NK-92 (cell line): ENCODE measurements at regions not wholly inside any gene's neighbourhood (a gene's known extent, or its start where the extent isn't known, plus 50 kb on each side); places are given as distances from the start of the nearest gene placed in this dataset.

Experiments
- DNase-seq: peaks from one replicate; lab custom pipeline; 2025; ENCODE audit not compliant: unreplicated experiment; lab: John Stamatoyannopoulos, UW

DNA sequence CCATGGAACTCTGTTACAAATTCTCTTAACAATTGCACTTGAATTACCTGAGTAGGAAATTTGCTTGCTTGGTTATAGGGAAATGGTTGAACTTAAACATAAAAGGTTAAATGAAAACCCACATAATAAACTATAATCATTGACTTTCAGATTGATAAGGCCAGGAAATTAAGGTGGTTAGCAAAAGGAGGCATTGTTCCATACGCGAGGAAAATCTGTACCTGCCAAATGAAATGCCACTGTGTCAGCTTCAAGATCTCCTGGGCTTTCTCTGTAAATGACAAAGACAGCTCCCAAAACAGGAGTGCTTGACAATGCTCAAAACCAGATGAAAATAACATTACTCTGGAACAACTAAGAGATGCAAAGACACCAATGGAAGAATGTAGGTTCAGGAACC is 125.5 kb upstream of the KLF3 start:
- DNase-seq, result no peak

DNA sequence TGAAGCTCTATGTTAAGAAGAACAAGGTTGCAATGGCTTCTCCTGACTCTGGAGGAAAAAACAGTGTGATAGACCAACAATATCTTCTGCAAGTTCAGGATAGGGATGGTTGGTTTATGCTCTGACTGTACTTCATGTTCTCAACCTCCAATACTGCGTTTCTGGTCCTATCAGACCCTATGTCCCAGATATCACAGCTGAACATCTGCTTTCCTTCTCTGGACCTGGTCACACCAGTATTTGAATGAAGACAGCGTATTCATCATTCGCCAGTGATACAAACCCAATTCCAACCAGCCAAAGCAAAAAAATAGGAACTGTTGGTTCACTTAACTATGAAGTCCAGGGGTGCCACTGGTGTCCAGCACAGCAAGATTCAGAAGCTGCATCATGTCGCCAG is 124.5 kb upstream of the KLF3 start:
- DNase-seq, result no peak

DNA sequence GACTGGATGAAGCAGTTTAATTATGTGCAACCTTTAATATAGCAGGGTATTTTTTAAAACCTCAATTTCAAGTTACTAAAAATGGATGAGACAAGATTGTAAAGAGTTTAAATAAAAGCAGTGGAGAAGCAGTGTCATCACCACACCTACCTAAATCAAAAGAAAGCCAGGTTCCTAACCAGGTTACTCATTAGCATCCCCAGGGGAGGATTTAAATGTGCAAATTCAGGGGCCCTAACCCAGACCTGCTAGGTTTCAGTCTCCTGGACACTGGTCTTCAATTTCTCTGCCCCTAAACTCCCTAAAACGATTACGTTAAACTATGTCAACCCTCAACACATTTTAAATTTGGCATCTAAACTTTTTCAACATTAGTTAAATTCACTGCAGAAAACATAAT is 116.9 kb upstream of the KLF3 start:
- no peak for DNase-seq

DNA sequence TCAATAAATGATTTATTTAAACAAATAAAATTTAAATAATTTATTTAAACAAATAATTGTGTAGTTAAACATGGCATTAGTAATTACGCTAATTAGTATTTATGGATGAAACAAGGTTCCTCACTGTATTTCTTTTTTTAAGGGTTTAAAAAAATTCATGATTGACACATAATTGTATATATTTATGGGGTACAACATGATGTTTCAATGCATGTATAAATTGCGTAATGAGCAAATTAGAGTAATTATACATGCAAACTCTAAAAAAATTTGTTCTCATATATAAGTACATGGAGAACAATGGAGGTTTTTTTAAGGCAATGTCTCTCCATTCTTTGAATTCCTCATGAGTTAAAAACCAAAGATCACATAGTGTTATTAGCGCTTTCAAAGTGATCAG is 115.7 kb upstream of the KLF3 start:
- DNase-seq, result no peak

DNA sequence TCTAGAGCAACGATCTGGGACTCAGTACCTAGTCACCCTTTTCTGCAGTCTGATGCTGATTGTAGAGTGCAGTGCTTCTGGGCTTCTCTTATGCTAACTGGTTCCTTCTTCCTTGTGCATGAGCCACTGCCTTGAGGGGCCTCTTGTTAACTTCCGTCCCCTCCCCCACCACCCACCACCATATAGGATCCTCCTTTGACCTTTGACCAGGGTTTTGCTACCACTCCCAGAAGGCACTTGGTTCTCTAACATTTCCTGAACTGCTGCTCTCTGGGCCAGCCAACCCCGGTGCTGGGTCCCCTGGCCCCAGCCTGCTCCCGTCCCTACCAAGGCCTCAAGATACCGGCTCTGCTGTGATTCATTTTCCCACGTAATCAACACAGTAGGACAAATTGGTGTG is 104.6 kb upstream of the KLF3 start:
- no peak for DNase-seq

DNA sequence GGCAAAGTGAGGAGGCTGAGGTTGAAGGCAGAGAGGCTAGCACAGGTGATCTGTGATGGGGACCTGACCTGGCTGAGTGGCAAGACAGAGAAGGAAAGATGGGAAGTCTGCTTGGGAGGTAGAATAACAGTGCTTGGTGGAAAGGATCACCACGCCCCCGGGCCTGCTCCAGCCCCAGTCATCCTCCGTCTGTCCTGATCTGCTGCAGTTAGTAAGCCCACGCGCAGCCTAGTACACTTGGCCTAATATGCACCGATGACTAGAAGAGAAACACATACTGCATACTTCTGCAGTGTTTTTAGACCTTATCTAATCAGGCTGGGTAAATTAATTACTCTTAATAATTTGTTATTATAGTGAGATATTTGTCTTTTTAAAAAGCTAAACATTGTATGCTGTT is 103.7 kb upstream of the KLF3 start:
- no peak for DNase-seq

DNA sequence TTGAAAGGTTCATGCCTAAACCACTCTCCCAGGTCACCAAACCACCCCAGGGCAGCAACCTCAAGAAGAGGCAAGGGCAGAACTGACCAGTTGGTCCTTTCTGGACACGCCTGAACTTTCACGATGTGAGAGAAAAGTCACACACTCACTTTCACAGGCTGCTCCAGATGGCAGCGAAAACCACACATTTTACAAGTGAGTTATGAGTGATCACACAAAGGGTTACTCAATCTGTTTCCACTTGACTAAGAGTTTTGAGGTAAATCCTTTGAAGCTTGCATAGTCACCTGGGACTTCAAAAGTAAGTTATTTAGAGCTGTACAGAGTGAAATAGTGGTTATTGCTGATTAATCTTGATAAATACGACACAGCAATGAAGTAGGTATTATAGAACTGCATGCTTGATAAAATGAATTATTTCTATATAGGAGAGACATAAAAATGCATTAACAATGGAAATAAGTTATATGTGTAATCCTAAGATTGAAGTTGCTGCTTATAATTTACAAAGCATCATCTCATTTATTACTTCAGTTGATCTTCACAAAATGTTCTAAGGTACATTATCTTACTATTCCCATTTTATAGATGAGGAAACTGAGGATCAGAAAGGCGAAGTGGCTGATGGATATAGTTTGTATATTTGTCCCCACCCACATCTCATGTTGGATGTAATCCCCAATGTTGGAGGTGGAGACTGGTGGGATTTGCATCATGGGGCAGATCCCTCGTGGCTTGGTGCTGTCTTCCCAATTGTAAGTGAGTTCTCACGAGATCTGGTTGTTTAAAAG is 103.0 kb upstream of the KLF3 start:
- DNase-seq, result no peak

DNA sequence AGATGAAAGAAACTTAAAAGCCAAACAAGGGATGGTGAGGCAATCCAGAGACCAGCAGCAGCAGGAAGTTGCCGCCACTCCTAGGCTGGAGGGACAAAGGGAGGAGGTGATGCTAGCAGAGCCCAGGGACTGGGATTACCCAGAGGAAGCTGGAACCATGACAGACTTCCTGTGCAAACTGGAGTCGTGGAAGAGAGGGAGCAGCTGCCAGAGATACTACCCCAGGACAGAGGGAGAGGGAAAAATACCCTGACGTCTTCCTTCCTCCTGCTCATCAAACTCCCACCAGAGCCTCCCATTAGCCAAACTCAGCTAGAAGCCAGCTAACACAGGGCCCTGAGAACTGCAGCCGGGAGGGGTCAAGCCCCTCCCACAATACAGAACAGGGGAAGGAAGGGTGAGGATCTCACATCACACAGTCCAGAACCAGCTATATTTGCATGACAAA is 101.2 kb upstream of the KLF3 start:
- no peak for DNase-seq

DNA sequence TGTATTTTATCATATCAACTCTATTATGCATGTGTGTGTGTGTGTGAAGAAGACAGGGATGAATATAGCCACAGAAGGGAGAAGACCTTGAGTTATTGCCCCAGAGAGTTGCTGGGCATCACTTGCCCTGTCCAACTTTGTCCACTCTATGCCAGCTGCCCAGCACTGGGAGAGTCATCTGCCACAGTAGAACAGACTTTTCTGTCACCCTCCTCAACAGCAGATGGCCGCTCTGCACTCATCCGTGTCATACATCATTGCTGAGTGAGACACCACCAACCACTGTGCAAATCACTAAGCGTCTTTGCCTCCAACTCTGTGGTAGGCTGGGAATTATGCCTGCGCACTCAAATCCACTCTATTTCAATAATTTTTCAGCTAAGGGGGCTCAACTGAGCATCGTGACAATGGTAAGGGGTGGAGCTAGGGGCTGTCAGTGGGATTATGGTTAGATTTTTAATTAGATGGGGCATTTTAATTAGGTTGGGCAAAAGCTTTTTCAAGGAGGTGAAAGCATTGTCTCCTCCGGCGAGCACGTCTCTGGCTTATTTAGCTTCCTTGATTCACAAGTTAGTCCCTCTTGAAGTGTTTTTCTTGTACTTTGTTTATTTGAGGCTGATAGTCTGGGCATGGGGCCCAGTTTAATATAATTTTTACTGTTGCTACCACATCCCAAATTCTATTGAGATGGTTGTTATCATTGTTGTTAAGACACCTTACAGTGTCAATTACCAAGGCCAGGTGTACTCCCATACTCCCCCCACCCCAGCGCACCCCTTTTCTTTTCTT is 100.1 kb upstream of the KLF3 start:
- no peak for DNase-seq

DNA sequence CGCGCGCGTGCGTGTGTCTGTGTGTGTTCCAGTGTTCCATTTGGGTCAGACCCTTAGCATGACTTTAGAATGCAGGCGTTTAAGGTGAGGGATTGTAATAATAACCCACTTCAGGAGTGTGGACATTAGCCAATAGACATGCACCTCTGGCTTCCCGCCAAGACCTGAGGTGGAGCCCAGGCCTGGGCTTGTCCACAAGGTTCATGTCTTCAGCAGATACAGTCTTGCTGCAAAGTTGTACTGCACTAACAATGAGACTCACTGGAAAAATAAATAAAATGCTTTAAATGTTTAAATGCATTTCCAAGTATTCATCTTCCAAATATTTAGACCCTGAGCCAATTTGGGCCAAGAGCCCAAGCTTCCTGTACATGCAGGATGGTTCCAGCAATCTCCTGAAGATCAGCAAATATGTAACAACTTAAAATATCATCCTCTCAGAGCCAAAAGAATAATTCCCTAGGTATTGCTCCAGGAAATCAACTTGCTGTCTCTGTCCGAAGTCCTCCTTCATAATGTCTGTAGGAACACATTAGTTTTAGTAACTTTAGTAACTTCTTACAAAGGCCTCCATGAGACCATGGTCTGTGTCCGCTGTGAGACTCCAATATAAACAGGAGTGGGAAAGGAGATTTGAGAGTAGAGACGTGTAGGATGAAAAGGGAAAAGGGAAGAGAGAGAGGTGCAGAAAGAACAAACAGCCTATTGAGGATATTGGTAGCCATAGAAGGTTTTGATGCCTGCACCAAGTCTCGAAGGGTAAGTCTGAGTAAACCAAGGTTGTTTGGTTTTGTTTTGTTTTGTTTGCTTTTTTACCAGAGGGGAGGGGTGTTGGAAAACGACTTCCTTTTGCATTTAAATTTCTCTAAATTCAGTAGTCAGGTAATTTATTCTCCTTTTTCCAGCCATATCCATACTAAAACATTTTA is 98.5 kb upstream of the KLF3 start:
- no peak for DNase-seq

DNA sequence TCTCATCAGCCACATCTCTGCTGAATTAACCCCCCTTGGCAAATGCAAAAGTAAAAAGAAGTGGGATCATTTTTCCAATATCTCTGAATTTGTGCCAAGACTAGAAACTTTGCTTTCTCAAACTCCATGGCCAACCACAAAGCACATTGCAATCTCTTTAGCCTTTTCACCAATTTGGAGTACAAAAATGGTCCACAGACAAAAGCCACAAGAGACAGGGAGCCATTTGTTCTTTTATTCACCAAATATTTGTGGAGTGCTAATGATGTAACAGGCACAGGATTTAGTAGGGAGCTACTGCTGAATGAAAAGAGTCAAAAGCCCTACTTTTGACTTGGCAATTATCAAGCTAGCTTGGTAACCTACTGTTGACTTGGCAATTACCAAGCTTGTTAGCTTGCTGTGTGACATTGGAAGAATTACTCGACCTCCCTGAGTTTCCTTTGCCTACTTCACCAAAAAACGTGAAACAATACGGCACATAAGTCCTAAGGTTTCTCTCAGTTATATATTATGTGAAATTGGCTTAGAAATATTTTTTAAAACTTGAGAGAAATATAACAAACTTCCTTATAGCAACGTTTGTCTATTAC is 97.1 kb upstream of the KLF3 start:
- no peak for DNase-seq

DNA sequence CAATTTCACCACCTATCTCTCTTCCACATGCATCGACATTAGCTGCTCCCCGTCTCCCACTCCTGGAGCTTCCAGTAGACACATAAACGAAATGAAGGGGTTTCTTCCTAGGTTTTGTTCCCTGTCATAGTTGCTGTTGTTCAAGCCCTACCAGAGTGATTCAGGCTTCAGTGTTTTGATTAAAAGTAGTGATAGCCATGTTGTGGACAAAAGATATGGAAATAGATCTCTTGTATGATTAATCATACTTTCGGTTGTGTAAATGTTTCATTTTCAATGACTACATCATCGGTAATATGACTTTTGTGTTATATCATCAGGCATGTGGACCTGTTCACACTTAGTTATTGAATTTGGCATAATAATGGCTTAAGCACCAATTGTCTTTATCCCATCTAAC is 96.5 kb upstream of the KLF3 start:
- DNase-seq, result no peak

DNA sequence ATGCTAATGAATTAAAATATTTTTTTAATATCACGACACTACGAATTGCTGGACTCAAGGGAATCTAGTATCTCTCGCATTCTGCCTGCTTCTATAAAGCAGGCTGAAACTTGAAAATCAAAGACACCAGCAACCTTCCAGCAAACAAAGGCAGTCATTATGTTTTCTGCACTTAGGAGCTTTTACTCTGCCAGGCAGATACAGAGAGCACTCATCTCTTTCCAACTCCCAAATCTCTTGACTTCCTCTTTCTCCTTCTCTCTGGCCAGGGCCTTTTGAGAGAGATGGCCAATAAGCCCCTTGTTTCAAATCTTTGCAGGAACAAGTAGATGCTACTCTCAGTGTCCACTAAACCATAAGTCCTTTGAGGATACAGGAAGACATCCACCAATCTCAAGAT is 95.2 kb upstream of the KLF3 start:
- DNase-seq, result no peak

DNA sequence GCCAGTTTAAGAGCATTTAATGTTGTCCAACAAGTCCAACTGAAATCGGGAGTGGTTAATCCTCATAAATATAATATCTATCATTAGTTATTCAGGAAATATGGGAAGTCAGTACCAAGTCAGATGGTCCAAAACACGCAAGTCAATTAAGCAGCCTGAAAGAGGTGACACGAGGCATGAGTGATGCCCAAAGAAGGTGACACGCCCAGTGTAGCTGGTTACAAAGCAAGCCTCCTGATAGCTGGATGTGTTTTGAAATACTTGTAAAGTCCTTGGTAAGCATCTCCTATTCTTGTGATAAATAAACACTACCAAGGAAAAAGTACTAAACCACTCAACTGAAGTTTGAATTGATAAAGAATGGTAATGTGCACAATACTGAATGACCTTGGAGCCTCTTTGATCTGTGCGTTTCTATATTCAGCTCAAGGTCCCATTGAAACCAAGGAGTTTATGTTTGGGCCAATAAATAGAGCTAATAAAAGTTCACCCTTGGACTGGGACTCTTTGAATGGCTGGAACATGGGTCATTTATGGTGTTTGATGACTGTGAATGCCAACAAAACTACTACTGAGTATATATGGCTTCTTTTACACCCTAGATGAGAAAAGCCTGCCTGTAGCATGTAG is 93.2 kb upstream of the KLF3 start:
- DNase-seq, result no peak

DNA sequence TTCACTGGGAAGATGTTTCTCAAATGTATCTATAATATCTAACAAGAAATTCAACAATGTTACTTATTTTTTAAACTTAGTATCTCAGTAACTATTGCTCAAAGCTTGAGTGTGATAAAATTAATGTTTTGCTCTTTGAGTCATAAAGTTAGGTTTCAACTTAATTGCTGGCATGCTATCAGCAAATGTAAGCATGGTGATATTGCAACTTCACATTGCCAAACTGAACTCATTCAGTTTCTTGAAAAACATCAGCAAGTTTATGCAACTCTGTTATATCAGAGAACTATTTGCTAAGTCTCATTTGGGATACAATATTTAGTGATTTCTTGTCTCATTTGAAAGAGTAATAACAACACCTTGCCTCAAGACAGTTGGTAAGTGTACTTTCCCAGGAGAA is 91.2 kb upstream of the KLF3 start:
- no peak for DNase-seq

DNA sequence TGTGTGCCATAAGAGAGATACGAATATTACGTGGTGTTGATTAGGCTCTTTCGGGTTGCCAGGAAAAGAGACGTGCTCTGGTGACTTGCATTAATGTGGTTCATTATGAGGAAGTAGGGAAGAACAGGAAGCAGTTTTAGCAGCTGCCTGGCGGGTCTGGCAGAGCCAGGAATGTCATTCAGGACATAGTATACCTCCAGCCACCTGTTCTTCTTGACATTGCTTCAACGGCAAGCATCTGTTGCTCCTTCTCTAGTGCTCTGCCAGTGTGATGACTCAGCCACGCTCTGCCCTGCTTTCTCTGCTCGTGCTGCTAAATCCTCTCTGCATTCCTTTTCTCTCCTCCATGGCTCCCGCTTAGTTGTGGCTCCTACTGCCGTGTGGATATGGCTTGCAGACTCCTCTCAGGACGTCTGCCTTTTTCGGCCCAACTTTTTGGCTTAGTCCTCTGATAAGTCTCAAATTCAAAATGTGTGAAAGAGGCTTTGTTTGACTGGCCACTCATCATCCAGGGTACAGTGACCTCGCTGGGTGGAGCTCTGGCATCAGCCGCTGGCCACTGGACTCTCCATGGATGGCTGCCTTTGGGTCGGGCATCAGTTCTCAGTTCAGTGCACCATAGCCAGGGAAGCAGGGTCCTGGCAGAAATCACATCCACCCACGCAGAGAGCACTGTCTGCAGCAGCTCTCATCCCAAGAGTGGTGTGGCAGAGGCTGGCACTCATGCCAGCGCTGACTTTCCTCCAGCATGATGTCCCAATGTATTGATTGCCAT is 89.3 kb upstream of the KLF3 start:
- no peak for DNase-seq

DNA sequence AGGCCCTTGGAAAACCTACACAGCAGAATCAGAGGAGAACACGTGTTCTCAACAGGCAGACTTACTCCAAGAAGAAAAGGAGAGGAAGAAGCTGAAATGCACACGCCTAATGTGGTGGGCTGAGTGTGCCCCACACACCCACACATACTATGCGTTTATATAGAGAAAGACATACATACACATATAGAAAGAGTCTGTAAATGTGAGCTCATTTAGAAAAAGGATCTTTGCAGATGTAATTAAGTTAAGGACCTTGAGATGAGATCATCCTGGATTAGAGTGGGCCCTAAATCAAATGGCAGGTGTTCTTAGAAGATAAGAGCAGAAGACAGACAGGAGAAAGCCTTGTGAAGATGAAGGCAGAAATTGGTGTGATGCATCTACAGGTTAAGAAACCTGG is 87.2 kb upstream of the KLF3 start:
- DNase-seq, result no peak

DNA sequence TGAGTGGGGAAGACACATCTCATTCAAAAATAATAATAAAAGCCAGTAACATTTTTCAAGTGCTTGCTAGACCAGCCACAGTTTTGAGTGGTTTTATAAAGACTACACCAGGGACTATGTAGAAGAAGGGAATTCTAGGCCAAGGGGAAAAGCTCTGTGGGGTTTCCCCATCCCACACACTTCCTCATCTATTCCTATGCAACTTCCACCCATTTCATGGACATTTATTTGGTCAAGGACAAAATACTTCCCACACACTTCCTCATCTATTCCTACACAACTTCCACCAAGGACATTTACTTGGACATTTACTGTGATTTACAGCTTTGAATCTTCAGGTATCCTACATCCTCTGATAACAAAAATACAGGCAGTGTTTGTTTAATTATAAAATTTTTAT is 86.5 kb upstream of the KLF3 start:
- DNase-seq, result no peak

DNA sequence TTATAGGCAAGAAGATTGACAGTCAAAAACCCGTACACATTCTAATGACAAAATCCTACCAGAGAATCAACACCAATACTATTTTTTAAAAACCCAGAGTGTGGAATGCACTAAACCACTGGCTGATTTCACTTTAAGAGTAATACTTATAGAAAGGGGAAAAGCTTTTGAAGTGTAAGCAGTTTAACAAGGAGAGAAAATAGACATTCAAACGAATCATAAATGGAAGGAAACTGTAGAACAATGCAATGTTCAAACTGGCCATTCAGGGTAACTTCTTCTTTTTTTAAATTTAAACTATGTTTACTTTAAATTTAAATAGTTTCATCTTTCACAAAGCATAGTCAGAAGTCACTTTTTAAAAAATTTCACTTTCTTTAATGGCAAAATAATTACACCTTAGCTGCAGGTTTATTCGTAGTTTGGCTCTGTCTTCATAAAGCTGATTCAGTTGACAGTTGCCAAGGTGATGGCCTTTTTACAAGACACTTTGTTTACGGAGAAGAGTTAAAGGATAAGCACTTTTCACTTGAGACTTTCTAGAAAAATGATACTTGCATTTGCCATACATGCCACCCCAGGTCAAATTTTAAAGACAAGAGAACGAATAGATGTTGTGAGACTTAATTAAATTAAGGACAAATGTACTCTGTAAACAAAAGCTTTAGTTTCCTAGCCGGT is 82.4 kb upstream of the KLF3 start:
- DNase-seq, result no peak
